Endothelial cell of umbilical vein (primary cell): ENCODE measurements at regions not wholly inside any gene's neighbourhood (a gene's known extent, or its start where the extent isn't known, plus 50 kb on each side); places are given as distances from the start of the nearest gene placed in this dataset.

Experiments
- BruUV-seq: library from RNA; stranded (reverse); fragments of 400-500 nt; replicated peaks from 2 replicates; lab custom pipeline; 2021; lab: Mats Ljungman, UMichigan
- CTCF ChIA-PET: fragments of 300-600, 350-600 bp; sonication (Branson Sonifier 250); formaldehyde crosslinking; loops from one replicate; lab custom pipeline; 2021; ENCODE audit warnings: antibody characterized with exemption, inconsistent platforms; lab: Charles Lee
- POLR2A ChIA-PET: fragments of 300-600, 350-600 bp; sonication (Branson Sonifier 250); formaldehyde crosslinking; loops from one replicate; lab custom pipeline; 2021; ENCODE audit warnings: antibody characterized with exemption, inconsistent platforms; lab: Charles Lee
- DNase-seq: peaks from one replicate; pipeline ENCODE4 v3.0.0-alpha.2; 2011; ENCODE audit warnings: low read depth, low spot score
- FAIRE-seq: peaks from 2 replicates; lab custom pipeline; 2011; peaks lifted over from hg19 to GRCh38; lab: Jason Lieb, UNC
- H2AFZ ChIP-seq: 2 replicates; pipeline ENCODE4 v1.6.0; 2012; ENCODE audit warnings: low read depth, low read length, control low read depth, inconsistent platforms
- H3K27ac ChIP-seq: 2 replicates; pipeline ENCODE4 v1.5.1; 2011; ENCODE audit warnings: low read depth, mild to moderate bottlenecking, control low read depth, low read length, moderate library complexity; ENCODE audit not compliant: insufficient read depth
- H3K27me3 ChIP-seq, 2 experiments: 2 replicates each; pipeline versions ENCODE4 v1.6.0 to v1.6.1; 2011; ENCODE audit warnings: low read length in 2 of 2, mixed read lengths in 1 of 2; ENCODE audit not compliant: control insufficient read depth in 2 of 2, insufficient read depth in 2 of 2
- H3K36me3 ChIP-seq, 2 experiments: 2 replicates in 1 of 2; 3 replicates in 1 of 2; pipeline ENCODE4 v1.5.1; 2011; ENCODE audit warnings: low read length in 2 of 2, mild to moderate bottlenecking in 1 of 2, moderate library complexity in 1 of 2; ENCODE audit not compliant: control insufficient read depth in 2 of 2, insufficient read depth in 2 of 2; ENCODE audit errors: extremely low read depth in 1 of 2
- H3K4me1 ChIP-seq: 3 replicates; pipeline ENCODE4 v1.5.1; 2011; ENCODE audit warnings: mild to moderate bottlenecking, low read length; ENCODE audit not compliant: control insufficient read depth, insufficient read depth; ENCODE audit errors: extremely low read depth
- H3K4me2 ChIP-seq: 2 replicates; pipeline ENCODE4 v1.6.1; 2011; ENCODE audit warnings: low read length, control low read depth, mixed read lengths; ENCODE audit not compliant: insufficient read depth
- H3K4me3 ChIP-seq, 3 experiments: fragments of 200-600 bp in 1 of 3; sonication (generic), shearing (Covaris generic) in 1 of 3; replicated peaks in 1 of 3; 2 replicates each; pipeline ENCODE4 v1.5.1; 2011 to 2016; ENCODE audit warnings: control low read depth in 3 of 3, low read length in 3 of 3, mild to moderate bottlenecking in 2 of 3, inconsistent platforms in 1 of 3, low read depth in 1 of 3, moderate library complexity in 1 of 3; ENCODE audit not compliant: insufficient read depth in 1 of 3
- H3K79me2 ChIP-seq: 2 replicates; pipeline ENCODE4 v1.6.0; 2012; ENCODE audit warnings: low read length, inconsistent platforms; ENCODE audit not compliant: control insufficient read depth, insufficient read depth
- H3K9ac ChIP-seq: replicated peaks from 2 replicates; pipeline ENCODE3; 2011; ENCODE audit warnings: low read length, control low read depth; ENCODE audit not compliant: insufficient read depth; ENCODE audit errors: extremely low read depth
- H3K9me1 ChIP-seq: replicated peaks from 3 replicates; pipeline ENCODE4 v1.6.0; 2011; ENCODE audit warnings: mild to moderate bottlenecking, low read length; ENCODE audit not compliant: control insufficient read depth, insufficient read depth; ENCODE audit errors: extremely low read depth
- H3K9me3 ChIP-seq: replicated peaks from 2 replicates; pipeline ENCODE4 v1.5.1; 2012; ENCODE audit warnings: low read length, inconsistent platforms; ENCODE audit not compliant: control insufficient read depth, insufficient read depth
- H4K20me1 ChIP-seq: replicated peaks from 2 replicates; pipeline ENCODE3; 2011; ENCODE audit warnings: mild to moderate bottlenecking, low read length; ENCODE audit not compliant: control insufficient read depth, insufficient read depth; ENCODE audit errors: extremely low read depth
- EZH2 ChIP-seq: IDR thresholded peaks from 2 replicates; pipeline ENCODE4 v1.6.1; 2012; ENCODE audit warnings: borderline replicate concordance, low read depth, mild to moderate bottlenecking, moderate library complexity, low read length, inconsistent platforms; ENCODE audit not compliant: severe bottlenecking
- FOS ChIP-seq: IDR thresholded peaks from 2 replicates; pipeline ENCODE4 v1.6.1; 2011; ENCODE audit warnings: mild to moderate bottlenecking, low read length, moderate library complexity, borderline replicate concordance; ENCODE audit not compliant: insufficient read depth
- GATA2 ChIP-seq: IDR thresholded peaks from 2 replicates; pipeline ENCODE4 v1.7.0; 2011; ENCODE audit warnings: low read depth, mild to moderate bottlenecking, moderate library complexity, mixed read lengths, low read length; ENCODE audit not compliant: insufficient read length, insufficient read depth
- JUN ChIP-seq: IDR thresholded peaks from 2 replicates; pipeline ENCODE4 v1.6.1; 2011; ENCODE audit warnings: borderline replicate concordance, low read depth; ENCODE audit not compliant: insufficient read length, insufficient read depth
- MYC ChIP-seq: IDR thresholded peaks from one replicate; pipeline ENCODE4 v1.6.1; 2011; ENCODE audit warnings: mild to moderate bottlenecking, low read depth, low read length
- POLR2A ChIP-seq: IDR thresholded peaks from 2 replicates; pipeline ENCODE4 v1.6.1; 2012; ENCODE audit warnings: low read depth, mild to moderate bottlenecking, control low read depth, low read length
- POLR2AphosphoS5 ChIP-seq: IDR thresholded peaks from 2 replicates; pipeline ENCODE4 v1.6.1; 2012; ENCODE audit warnings: low read depth, mild to moderate bottlenecking, control low read depth, low read length, moderate library complexity; ENCODE audit not compliant: insufficient read depth
- dilution Hi-C: fragments of 300-500 bp; cut with MboI; formaldehyde crosslinking; loops from one replicate; pipeline ENCODE4 v1.15.0; 2019; ENCODE audit warnings: low sequenced_read_pairs; ENCODE audit not compliant: extremely low pct_ligation_motif_present
- intact Hi-C: fragments of 100-400 bp; cut with micrococcal nuclease; formaldehyde crosslinking; loops from one replicate; pipeline ENCODE4 v1.10.0; 2022
- TF ChIP-seq, protein P1 (sequence below): IDR thresholded peaks from 2 replicates; pipeline ENCODE4 v1.6.1; 2011; ENCODE audit not compliant: insufficient read depth, insufficient read length
- TF ChIP-seq, protein P2 (sequence below), 2 donors: IDR thresholded peaks; 1 replicate in 1 of 2; 2 replicates in 1 of 2; pipeline ENCODE4 v1.5.1; 2011; ENCODE audit warnings: low read length in 2 of 2, mild to moderate bottlenecking in 2 of 2, moderate library complexity in 2 of 2, control low read depth in 1 of 2, inconsistent platforms in 1 of 2, low read depth in 1 of 2; ENCODE audit not compliant: insufficient read depth in 1 of 2; ENCODE audit errors: extremely low read depth in 1 of 2

- no peak for DNase-seq
- POLR2A ChIA-PET: no interaction called here
- CTCF ChIA-PET: no interaction called here
- no peaks in the 10 kb centered on the region for H3K9me1 ChIP-seq
- H3K9me3 ChIP-seq: no peaks in the 10 kb centered on the region
- no peak overlapping the region for H2AFZ ChIP-seq
- dilution Hi-C loops: no loop called here
- H3K4me2 ChIP-seq: no peak overlapping the region
- FAIRE-seq: no peak
- H3K27me3 ChIP-seq: no peaks in the 10 kb centered on the region
- H3K4me3 ChIP-seq: no peak overlapping the region
- no peaks in the 10 kb centered on the region for H3K79me2 ChIP-seq
- H4K20me1 ChIP-seq: no peaks in the 10 kb centered on the region
- intact Hi-C loops: no loop called here
- H3K4me1 ChIP-seq: no peaks in the 10 kb centered on the region
- BruUV-seq: no TSS peak
- H3K9ac ChIP-seq: no peak overlapping the region
- no peaks in the 10 kb centered on the region for H3K36me3 ChIP-seq
- TF ChIP-seq EZH2: no peak
- no peak overlapping the region for H3K27ac ChIP-seq
Observed at GRCh38 chr11:70713988-70714665, 315.8 kb downstream of the CTTN start.

- Histone ChIP-seq H3K9me3 (no peaks in the 10 kb centered on the region), H3K27ac (no peak overlapping the region), H3K4me2 (no peak overlapping the region), H3K79me2 (no peaks in the 10 kb centered on the region), H3K27me3 (no peaks in the 10 kb centered on the region), H3K9ac (no peak overlapping the region), H3K36me3 (no peaks in the 10 kb centered on the region), H3K9me1 (no peaks in the 10 kb centered on the region), H4K20me1 (no peaks in the 10 kb centered on the region), H2AFZ (no peak overlapping the region), H3K4me1 (no peaks in the 10 kb centered on the region), H3K4me3 (no peak overlapping the region)
- ChIA-PET POLR2A (no interaction called here), CTCF (no interaction called here)
- no TSS peak for BruUV-seq
- FAIRE-seq: no peak
- dilution Hi-C loops (no loop called here), intact Hi-C loops (no loop called here)
- no peak for DNase-seq
- TF ChIP-seq POLR2A (no peak), GATA2 (no peak), EZH2 (no peak), POLR2AphosphoS5 (no peak), JUN (no peak), MYC (no peak), FOS (no peak)
- TF ChIP-seq, protein P1, sequence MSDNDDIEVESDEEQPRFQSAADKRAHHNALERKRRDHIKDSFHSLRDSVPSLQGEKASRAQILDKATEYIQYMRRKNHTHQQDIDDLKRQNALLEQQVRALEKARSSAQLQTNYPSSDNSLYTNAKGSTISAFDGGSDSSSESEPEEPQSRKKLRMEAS: no peak
- TF ChIP-seq, protein P2, sequence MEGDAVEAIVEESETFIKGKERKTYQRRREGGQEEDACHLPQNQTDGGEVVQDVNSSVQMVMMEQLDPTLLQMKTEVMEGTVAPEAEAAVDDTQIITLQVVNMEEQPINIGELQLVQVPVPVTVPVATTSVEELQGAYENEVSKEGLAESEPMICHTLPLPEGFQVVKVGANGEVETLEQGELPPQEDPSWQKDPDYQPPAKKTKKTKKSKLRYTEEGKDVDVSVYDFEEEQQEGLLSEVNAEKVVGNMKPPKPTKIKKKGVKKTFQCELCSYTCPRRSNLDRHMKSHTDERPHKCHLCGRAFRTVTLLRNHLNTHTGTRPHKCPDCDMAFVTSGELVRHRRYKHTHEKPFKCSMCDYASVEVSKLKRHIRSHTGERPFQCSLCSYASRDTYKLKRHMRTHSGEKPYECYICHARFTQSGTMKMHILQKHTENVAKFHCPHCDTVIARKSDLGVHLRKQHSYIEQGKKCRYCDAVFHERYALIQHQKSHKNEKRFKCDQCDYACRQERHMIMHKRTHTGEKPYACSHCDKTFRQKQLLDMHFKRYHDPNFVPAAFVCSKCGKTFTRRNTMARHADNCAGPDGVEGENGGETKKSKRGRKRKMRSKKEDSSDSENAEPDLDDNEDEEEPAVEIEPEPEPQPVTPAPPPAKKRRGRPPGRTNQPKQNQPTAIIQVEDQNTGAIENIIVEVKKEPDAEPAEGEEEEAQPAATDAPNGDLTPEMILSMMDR (IDR thresholded peaks at IDR 0.05; ENCODE audit: extremely low read depth in 1 of 2, insufficient read depth in 1 of 2, low read depth in 1 of 2, low read length in 2 of 2): no peak
Observed at GRCh38 chr11:70715166-70715951, 317.0 kb downstream of the CTTN start.
